ENCODE measurements at regions not wholly inside any gene's neighbourhood (a gene's known extent, or its start where the extent isn't known, plus 50 kb on each side); places are given as distances from the start of the nearest gene placed in this dataset.

- DNase-seq (ENCODE audit: low spot score) = no peak
- TF ChIP-seq CTCF (IDR thresholded peaks at IDR 0.05; ENCODE audit: poor library complexity) (no peak), EZH2 (IDR thresholded peaks at IDR 0.05; ENCODE audit: borderline replicate concordance) (no peak), EZH2phosphoT487 (IDR thresholded peaks at IDR 0.05; ENCODE audit: low read depth, severe bottlenecking, unreplicated experiment) (no peak)
- 63% methylated on average over 8 of the region's 8 CpGs for WGBS (ENCODE audit: low lambda C conversion rate, missing lambda C conversion rate)
Measured at GRCh38 chr15:62975515-62975914, 67.0 kb upstream of the TPM1 start.

GRCh38 chr15:62976301-62976881, 66.2 kb upstream of the TPM1 start:
- Histone ChIP-seq H3K9me3 (ENCODE audit: low read depth) (no peaks in the 10 kb centered on the region), H3K4me2 (no peak overlapping the region)
- no peak for DNase-seq (ENCODE audit: low spot score)

More at GRCh38 chr15:62975515-62975914, 67.0 kb upstream of the TPM1 start:
- H3K4me1 ChIP-seq (ENCODE audit: insufficient read depth) = no peaks in the 10 kb centered on the region
- H3K4me2 ChIP-seq = no peak overlapping the region
- H4K20me1 ChIP-seq (ENCODE audit: insufficient read depth, poor library complexity, severe bottlenecking) = no peaks in the 10 kb centered on the region
- no peak overlapping the region for H3K27ac ChIP-seq
- no peaks in the 10 kb centered on the region for H3K9me2 ChIP-seq (replicated peaks; ENCODE audit: insufficient read depth)
- H3K4me3 ChIP-seq = no peak overlapping the region
- no peaks in the 10 kb centered on the region for H3K36me3 ChIP-seq (replicated peaks; ENCODE audit: insufficient read depth, low read depth)
- no peaks in the 10 kb centered on the region for H3K79me2 ChIP-seq
- H3K27me3 ChIP-seq = no peaks in the 10 kb centered on the region
- H2AFZ ChIP-seq = no peak overlapping the region
- no peaks in the 10 kb centered on the region for H3K9me3 ChIP-seq (ENCODE audit: low read depth)

GRCh38 chr15:62977952-62978811, 64.4 kb upstream of the TPM1 start:
- H3K4me2 ChIP-seq = no peak overlapping the region
- H2AFZ ChIP-seq = no peak overlapping the region
- DNase-seq (ENCODE audit: low spot score) = no peak

More at GRCh38 chr15:62976301-62976881, 66.2 kb upstream of the TPM1 start:
- Histone ChIP-seq H3K36me3 (replicated peaks; ENCODE audit: insufficient read depth, low read depth) (no peaks in the 10 kb centered on the region), H4K20me1 (ENCODE audit: insufficient read depth, poor library complexity, severe bottlenecking) (no peaks in the 10 kb centered on the region), H3K4me1 (ENCODE audit: insufficient read depth) (no peaks in the 10 kb centered on the region), H3K4me3 (no peak overlapping the region), H2AFZ (no peak overlapping the region), H3K9me2 (replicated peaks; ENCODE audit: insufficient read depth) (no peaks in the 10 kb centered on the region), H3K27ac (no peak overlapping the region), H3K79me2 (no peaks in the 10 kb centered on the region), H3K27me3 (no peaks in the 10 kb centered on the region)
- TF ChIP-seq EZH2phosphoT487 (IDR thresholded peaks at IDR 0.05; ENCODE audit: low read depth, severe bottlenecking, unreplicated experiment) (no peak), EZH2 (IDR thresholded peaks at IDR 0.05; ENCODE audit: borderline replicate concordance) (no peak), CTCF (IDR thresholded peaks at IDR 0.05; ENCODE audit: poor library complexity) (no peak)
- WGBS (ENCODE audit: low lambda C conversion rate, missing lambda C conversion rate) = 43% methylated on average over 2 of the region's 2 CpGs

More at GRCh38 chr15:62977952-62978811, 64.4 kb upstream of the TPM1 start:
- H3K36me3 ChIP-seq (replicated peaks; ENCODE audit: insufficient read depth, low read depth) = no peaks in the 10 kb centered on the region
- no peak overlapping the region for H3K27ac ChIP-seq
- TF ChIP-seq EZH2phosphoT487 (IDR thresholded peaks at IDR 0.05; ENCODE audit: low read depth, severe bottlenecking, unreplicated experiment) = no peak
- no peak for TF ChIP-seq EZH2 (IDR thresholded peaks at IDR 0.05; ENCODE audit: borderline replicate concordance)
- TF ChIP-seq CTCF (IDR thresholded peaks at IDR 0.05; ENCODE audit: poor library complexity) = no peak
- WGBS (ENCODE audit: low lambda C conversion rate, missing lambda C conversion rate) = 88% methylated on average over 8 of the region's 8 CpGs
- H3K79me2 ChIP-seq = no peaks in the 10 kb centered on the region
- H3K4me1 ChIP-seq (ENCODE audit: insufficient read depth) = no peaks in the 10 kb centered on the region
- no peaks in the 10 kb centered on the region for H4K20me1 ChIP-seq (ENCODE audit: insufficient read depth, poor library complexity, severe bottlenecking)
- no peaks in the 10 kb centered on the region for H3K9me3 ChIP-seq (ENCODE audit: low read depth)
- H3K4me3 ChIP-seq = no peak overlapping the region
- no peaks in the 10 kb centered on the region for H3K27me3 ChIP-seq
- H3K9me2 ChIP-seq (replicated peaks; ENCODE audit: insufficient read depth) = no peaks in the 10 kb centered on the region
